HG03378 (cell line): ENCODE measurements at regions not wholly inside any gene's neighbourhood (a gene's known extent, or its start where the extent isn't known, plus 50 kb on each side); places are given as distances from the start of the nearest gene placed in this dataset.
"Not testable (repeated sequence)": the region's sequence is repeated elsewhere in the genome, so short reads cannot be mapped to it uniquely, and the experiment has no call there.

Source experiments
- ATAC-seq: cut with Tn5 transposase; IDR thresholded peaks from one replicate; pipeline ENCODE4 v1.9.1; 2021; ENCODE audit warnings: mild to moderate bottlenecking, moderate library complexity; ENCODE audit not compliant: unreplicated experiment

- no peak for ATAC-seq
These were observed 104.4 kb downstream of the SEC23IP start for GRCh38 chr10:119996944-119997343.

GRCh38 chr10:119997429-119997828, 104.9 kb downstream of the SEC23IP start:
- no peak for ATAC-seq

GRCh38 chr10:120002785-120003184, 110.3 kb downstream of the SEC23IP start:
- no peak for ATAC-seq

- no peak for ATAC-seq
These were observed 113.0 kb downstream of the SEC23IP start for GRCh38 chr10:120005207-120006201.

GRCh38 chr10:120007261-120007660, 114.7 kb downstream of the SEC23IP start:
- ATAC-seq, result no peak

GRCh38 chr10:120011359-120012130, 119.0 kb downstream of the SEC23IP start:
- no peak for ATAC-seq

- ATAC-seq, result no peak
These were observed 119.5 kb downstream of the SEC23IP start for GRCh38 chr10:120012131-120012400.

GRCh38 chr10:120012566-120012965, 120.0 kb downstream of the SEC23IP start:
- ATAC-seq, result no peak

- ATAC-seq, result no peak
These were observed 121.5 kb downstream of the SEC23IP start for GRCh38 chr10:120014031-120014430.

GRCh38 chr10:120015064-120015463, 122.5 kb downstream of the SEC23IP start:
- ATAC-seq, result no peak

- no peak for ATAC-seq
These were observed 124.4 kb downstream of the SEC23IP start for GRCh38 chr10:120016906-120017305.

GRCh38 chr10:120017733-120018417, 125.3 kb downstream of the SEC23IP start:
- ATAC-seq, result no peak

- ATAC-seq, result no peak
These were observed 126.2 kb downstream of the SEC23IP start for GRCh38 chr10:120018695-120019094.

GRCh38 chr10:120019568-120019967, 127.0 kb downstream of the SEC23IP start:
- ATAC-seq, result no peak

GRCh38 chr10:120022357-120022756, 129.8 kb downstream of the SEC23IP start:
- ATAC-seq, result no peak

- no peak for ATAC-seq
These were observed 141.7 kb downstream of the SEC23IP start for GRCh38 chr10:120034236-120034635.

GRCh38 chr10:120039046-120039445, 146.5 kb downstream of the SEC23IP start:
- ATAC-seq, result no peak

- no peak for ATAC-seq
These were observed 147.3 kb downstream of the SEC23IP start for GRCh38 chr10:120039826-120040225.

GRCh38 chr10:120041807-120042559, 149.5 kb downstream of the SEC23IP start:
- ATAC-seq, result no peak

GRCh38 chr10:120042705-120043104, 150.2 kb downstream of the SEC23IP start:
- ATAC-seq, result no peak

GRCh38 chr10:120047373-120047772, 154.8 kb downstream of the SEC23IP start:
- not testable (repeated sequence) for ATAC-seq
